Activated CD8-positive, alpha-beta T cell treated with anti-CD3 and anti-CD28 coated beads, Interleukin-2, amount 10 ng/mL, durations not matched to agents 7 days and 5 days (primary cell): ENCODE measurements at regions not wholly inside any gene's neighbourhood (a gene's known extent, or its start where the extent isn't known, plus 50 kb on each side); places are given as distances from the start of the nearest gene placed in this dataset.

Experiments used
- ATAC-seq: fragments of 150-1000 bp; cut with Tn5 transposase; one replicate; pipeline ENCODE4 v1.10.0; 2021; ENCODE audit warnings: moderate library complexity
- CTCF ChIA-PET: fragments of 350-600 bp; sonication (Branson Sonifier 250); formaldehyde crosslinking; loops from one replicate; lab custom pipeline; 2021; ENCODE audit warnings: antibody characterized with exemption; lab: Charles Lee
- POLR2A ChIA-PET: fragments of 350-600 bp; sonication (Branson Sonifier 250); formaldehyde crosslinking; loops from one replicate; lab custom pipeline; 2021; ENCODE audit warnings: antibody characterized with exemption; lab: Charles Lee
- DNase-seq: peaks from one replicate; pipeline ENCODE4 v3.0.0-alpha.2; 2020
- H3K27ac Mint-ChIP-seq: one replicate; pipeline ENCODE4 v1.8.0; 2021; ENCODE audit warnings: mild to moderate bottlenecking, mixed read lengths
- H3K27me3 Mint-ChIP-seq: one replicate; pipeline ENCODE4 v1.8.0; 2021; ENCODE audit warnings: low read depth, mixed read lengths
- H3K36me3 Mint-ChIP-seq: one replicate; pipeline ENCODE4 v1.8.0; 2021; ENCODE audit warnings: low read depth, mixed read lengths
- H3K4me1 Mint-ChIP-seq: one replicate; pipeline ENCODE4 v1.8.0; 2021; ENCODE audit warnings: low read depth, mixed read lengths
- H3K4me3 Mint-ChIP-seq: one replicate; pipeline ENCODE4 v1.8.0; 2021; ENCODE audit warnings: mild to moderate bottlenecking, mixed read lengths
- H3K9me3 Mint-ChIP-seq: one replicate; pipeline ENCODE4 v1.8.0; 2022; ENCODE audit warnings: mixed read lengths; ENCODE audit not compliant: insufficient read depth

DNA sequence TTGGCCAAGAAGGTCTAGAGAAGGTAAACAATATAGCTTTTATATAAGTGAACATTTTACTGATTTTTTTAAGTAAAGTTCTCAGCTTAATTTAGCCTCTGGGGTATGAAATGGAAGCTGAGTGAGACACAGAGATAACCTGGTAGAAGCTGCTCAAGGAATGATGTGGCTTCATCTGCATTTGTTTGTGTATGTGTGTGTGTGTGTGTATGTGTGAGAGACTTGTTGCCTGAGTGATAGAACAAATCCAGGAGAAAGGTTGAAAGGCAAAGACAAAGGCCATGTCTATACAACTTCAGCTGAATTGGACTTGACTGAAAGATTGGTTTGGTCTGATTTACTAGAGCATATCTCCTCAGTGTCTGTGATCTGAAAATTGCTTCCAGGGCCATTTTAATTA is 63.6 kb downstream of the PCDH7 start:
- Mint-ChIP-seq H3K27ac (no peak overlapping the region), H3K4me1 (no peaks in the 10 kb centered on the region), H3K36me3 (no peaks in the 10 kb centered on the region), H3K9me3 (no peaks in the 10 kb centered on the region), H3K27me3 (no peaks in the 10 kb centered on the region), H3K4me3 (no peak overlapping the region)
- CTCF ChIA-PET, result no interaction called here
- no peak for DNase-seq
- POLR2A ChIA-PET, result no interaction called here
- ATAC-seq, result no peak

DNA sequence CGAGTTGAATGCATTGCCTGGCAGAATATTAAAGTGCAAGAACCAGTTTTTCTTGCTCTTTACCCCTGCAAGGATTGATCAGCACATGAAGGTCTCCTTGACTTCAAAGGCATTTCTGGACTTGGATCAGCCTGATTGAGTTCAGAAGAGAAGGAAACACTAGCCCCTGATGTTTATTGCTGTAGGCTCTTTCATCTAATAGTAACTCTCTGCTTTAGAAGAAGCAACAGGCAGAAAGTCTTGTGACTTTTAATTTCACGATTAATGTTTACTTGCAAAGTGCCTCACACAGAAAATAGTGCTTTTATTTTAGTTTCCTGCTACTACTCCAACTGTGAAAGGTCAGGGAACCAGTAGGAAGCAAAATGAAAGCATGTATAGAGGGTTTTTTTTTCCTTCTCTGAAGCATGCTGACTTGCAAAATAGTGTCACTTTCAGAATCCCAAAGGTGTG is 69.1 kb downstream of the PCDH7 start:
- H3K9me3 Mint-ChIP-seq, result no peaks in the 10 kb centered on the region
- no peak for DNase-seq
- ChIA-PET CTCF (no interaction called here), POLR2A (no interaction called here)
- H3K27me3 Mint-ChIP-seq, result no peaks in the 10 kb centered on the region
- no peaks in the 10 kb centered on the region for H3K36me3 Mint-ChIP-seq
- no peak overlapping the region for H3K4me3 Mint-ChIP-seq
- no peak for ATAC-seq
- no peak overlapping the region for H3K27ac Mint-ChIP-seq
- no peaks in the 10 kb centered on the region for H3K4me1 Mint-ChIP-seq

DNA sequence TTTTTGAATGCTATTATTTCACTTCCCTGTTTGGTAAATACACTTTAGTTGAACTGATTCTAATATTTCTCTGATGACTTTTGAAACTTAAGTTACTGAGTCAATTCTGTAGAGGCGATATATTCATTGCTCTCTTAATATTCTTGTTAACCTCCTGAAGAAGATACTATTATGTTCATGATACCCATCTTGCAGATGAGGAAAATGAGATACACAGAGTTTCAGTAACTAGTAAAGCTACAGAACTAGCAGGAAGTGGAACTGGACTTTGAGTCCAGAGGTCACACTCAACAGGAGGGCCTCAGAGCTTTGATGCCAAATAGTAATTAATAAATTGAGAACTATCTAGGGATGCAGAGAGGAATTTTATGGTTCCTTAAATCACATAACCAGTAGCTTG is 70.0 kb downstream of the PCDH7 start:
- Mint-ChIP-seq H3K4me1 (no peaks in the 10 kb centered on the region), H3K27ac (no peak overlapping the region), H3K36me3 (no peaks in the 10 kb centered on the region), H3K27me3 (no peaks in the 10 kb centered on the region), H3K4me3 (no peak overlapping the region), H3K9me3 (no peaks in the 10 kb centered on the region)
- DNase-seq (no peak), ATAC-seq (no peak)
- CTCF ChIA-PET, result no interaction called here
- POLR2A ChIA-PET, result no interaction called here

DNA sequence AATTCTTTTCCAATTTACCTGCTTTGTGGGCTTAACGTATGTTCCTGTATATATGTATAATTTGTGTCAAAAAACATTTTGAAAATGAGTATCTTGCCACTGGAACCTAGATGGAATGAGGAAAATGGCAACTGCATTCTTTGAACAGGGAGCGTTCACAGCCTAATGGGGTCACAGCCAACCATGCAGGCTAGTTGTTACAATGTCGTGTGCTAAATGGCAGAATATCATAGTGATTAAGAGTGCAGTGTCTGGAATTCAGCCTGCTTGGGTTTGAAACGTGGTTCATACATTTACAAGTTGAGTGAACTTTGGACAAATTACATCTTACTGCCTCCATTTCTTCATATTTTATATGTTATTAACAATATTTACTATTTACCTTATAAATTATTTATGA is 70.8 kb downstream of the PCDH7 start:
- Mint-ChIP-seq H3K27ac (no peak overlapping the region), H3K4me1 (no peaks in the 10 kb centered on the region), H3K27me3 (no peaks in the 10 kb centered on the region), H3K4me3 (no peak overlapping the region), H3K9me3 (no peaks in the 10 kb centered on the region), H3K36me3 (no peaks in the 10 kb centered on the region)
- DNase-seq (no peak), ATAC-seq (no peak)
- ChIA-PET CTCF (no interaction called here), POLR2A (no interaction called here)

DNA sequence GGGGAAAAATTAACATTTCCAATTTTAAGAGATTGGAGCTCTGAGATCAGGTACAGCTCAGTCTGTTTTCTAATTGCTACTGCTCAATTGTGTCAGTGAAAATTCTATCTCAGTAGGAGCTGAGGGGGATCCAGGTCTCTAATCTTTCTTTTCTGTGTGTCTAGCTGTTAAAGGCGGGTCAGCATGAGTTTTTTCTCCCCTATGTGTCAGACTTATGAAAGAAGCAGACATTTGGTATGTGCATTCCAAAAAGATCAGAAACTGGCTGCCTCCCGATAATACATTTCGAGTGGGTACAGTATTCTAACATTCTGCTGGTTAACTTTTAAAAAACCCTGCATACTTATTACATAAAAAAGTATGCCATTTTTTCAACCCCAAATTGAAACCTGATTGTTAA is 72.4 kb downstream of the PCDH7 start:
- H3K36me3 Mint-ChIP-seq, result no peaks in the 10 kb centered on the region
- H3K27ac Mint-ChIP-seq, result no peak overlapping the region
- H3K9me3 Mint-ChIP-seq, result no peaks in the 10 kb centered on the region
- no peak overlapping the region for H3K4me3 Mint-ChIP-seq
- CTCF ChIA-PET, result no interaction called here
- no peaks in the 10 kb centered on the region for H3K4me1 Mint-ChIP-seq
- H3K27me3 Mint-ChIP-seq, result no peaks in the 10 kb centered on the region
- POLR2A ChIA-PET, result no interaction called here
- ATAC-seq (no peak), DNase-seq (no peak)

DNA sequence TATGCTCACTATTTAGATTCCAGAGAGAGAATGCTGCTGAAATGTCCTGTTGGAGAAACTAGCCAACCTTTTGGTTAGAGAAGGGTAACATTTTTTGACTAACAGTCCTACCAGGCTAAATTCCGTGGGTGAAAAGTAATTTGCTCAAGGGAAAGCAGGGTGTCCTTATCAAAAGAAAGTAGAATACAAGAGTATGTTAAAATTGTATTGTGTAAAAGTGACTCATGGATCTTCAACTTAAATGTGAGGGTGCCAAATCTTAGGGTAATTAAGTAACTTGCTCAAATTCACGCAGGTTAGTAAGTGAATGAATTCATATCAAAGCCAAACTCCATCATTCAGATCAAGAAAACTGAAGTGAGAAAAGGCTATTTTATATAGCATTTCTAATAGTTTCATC is 81.7 kb downstream of the PCDH7 start:
- ATAC-seq (no peak), DNase-seq (no peak)
- CTCF ChIA-PET, result no interaction called here
- Mint-ChIP-seq H3K9me3 (peaks cover 11% of the 10 kb centered on the region), H3K4me3 (no peak overlapping the region), H3K27me3 (no peaks in the 10 kb centered on the region), H3K27ac (no peak overlapping the region), H3K4me1 (no peaks in the 10 kb centered on the region), H3K36me3 (no peaks in the 10 kb centered on the region)
- POLR2A ChIA-PET, result no interaction called here

DNA sequence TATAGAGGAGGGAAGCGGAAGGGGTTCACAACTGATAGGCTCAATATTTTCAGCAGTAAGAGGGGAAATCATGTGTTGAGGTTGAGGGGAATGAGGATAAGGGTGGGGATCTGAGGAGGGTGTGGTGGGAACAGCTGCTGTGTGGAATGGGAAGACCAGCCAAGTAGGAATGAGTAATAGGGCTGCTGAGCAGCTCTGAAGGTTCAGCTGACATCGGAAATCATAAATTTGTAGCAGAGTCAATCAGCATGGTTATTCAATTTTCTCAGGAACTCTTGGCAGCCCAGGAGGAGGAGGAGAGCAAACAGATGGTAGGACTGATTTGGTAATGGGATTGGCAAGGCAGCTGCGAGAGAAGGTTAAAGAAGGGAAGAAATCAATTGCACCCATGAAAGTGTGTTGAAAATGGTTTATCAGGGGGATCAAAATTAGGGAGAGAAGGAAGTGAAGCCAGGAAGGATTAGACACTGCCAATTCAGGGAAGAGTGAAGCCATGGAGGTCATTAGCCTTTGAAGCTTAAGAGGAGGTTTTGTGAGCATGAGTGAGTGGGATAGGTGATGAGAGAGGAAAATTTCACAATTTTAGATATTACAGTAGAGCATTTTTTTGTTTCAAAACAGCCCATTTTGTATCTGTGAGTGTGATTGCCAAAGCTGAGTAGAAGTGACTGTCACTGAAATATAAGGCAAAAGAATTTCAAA is 82.6 kb downstream of the PCDH7 start:
- Mint-ChIP-seq H3K36me3 (no peaks in the 10 kb centered on the region), H3K4me3 (no peak overlapping the region), H3K9me3 (peaks cover 11% of the 10 kb centered on the region), H3K27me3 (no peaks in the 10 kb centered on the region), H3K4me1 (no peaks in the 10 kb centered on the region), H3K27ac (no peak overlapping the region)
- ChIA-PET POLR2A (no interaction called here), CTCF (no interaction called here)
- DNase-seq, result no peak
- ATAC-seq, result no peak

DNA sequence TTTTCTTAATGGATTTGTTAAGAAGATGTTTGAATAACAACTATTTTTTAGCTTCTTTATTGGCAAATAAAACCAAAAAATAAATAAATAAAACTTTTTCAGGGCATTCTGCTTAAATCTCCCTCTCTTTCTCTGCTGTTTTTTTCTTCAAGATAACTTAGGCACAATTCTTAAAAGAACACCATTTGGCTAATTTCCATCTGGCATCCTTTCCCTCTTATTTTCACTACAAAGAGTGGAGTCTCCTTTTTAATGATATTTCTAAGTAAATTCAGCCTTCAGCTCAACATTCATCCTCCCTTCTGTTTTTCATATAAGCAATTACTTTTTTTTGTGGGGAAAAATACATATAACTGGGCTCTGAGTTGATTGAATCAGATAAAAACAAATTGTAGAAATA is 88.1 kb downstream of the PCDH7 start:
- POLR2A ChIA-PET, result no interaction called here
- Mint-ChIP-seq H3K27me3 (no peaks in the 10 kb centered on the region), H3K4me3 (no peak overlapping the region), H3K9me3 (peaks cover 7% of the 10 kb centered on the region), H3K36me3 (no peaks in the 10 kb centered on the region), H3K27ac (no peak overlapping the region), H3K4me1 (no peaks in the 10 kb centered on the region)
- ATAC-seq, result no peak
- CTCF ChIA-PET, result no interaction called here
- no peak for DNase-seq

DNA sequence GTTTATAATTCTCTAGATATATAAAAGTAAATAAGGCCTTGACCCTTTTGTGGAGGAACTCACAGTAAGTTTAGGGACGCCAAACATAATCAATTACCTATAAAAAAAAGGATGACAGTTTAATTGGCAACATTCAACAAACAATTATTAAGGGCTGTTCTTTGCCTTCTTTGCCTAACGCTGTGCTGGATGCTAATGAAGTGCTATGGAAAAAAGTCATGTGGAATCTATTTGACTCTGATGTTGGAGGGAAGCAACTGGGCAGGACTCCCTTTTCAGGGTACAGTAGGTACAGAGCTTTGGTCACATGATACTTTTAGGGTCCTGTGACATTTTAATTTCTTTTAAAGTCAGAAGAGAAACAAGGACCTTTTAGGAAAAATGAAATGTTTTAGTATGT is 91.1 kb downstream of the PCDH7 start:
- ChIA-PET CTCF (no interaction called here), POLR2A (no interaction called here)
- DNase-seq (no peak), ATAC-seq (no peak)
- Mint-ChIP-seq H3K36me3 (no peaks in the 10 kb centered on the region), H3K9me3 (peaks cover 4% of the 10 kb centered on the region), H3K27me3 (no peaks in the 10 kb centered on the region), H3K4me1 (no peaks in the 10 kb centered on the region), H3K27ac (no peak overlapping the region), H3K4me3 (no peak overlapping the region)

DNA sequence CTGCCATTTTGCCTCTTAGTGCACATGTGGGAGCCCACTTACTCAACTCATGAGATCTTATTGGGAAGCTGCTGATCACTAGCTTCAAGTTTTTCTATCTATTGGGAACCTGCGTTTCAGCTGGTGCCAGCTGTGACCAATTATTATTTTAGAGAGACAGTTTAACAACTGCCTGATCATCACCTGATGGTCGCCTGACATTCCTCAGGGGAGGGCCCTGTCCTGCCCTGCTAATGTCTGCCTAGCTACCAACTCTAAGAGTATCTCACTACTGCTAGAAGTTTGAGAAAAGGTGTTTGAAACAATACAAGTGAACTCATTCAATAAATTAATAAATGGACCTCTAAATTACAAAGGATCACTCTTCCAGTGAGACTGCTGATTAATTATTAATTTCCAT is 95.5 kb downstream of the PCDH7 start:
- DNase-seq, result no peak
- ATAC-seq, result no peak
- H3K4me1 Mint-ChIP-seq, result no peaks in the 10 kb centered on the region
- POLR2A ChIA-PET, result no interaction called here
- H3K27ac Mint-ChIP-seq, result no peak overlapping the region
- no peak overlapping the region for H3K4me3 Mint-ChIP-seq
- CTCF ChIA-PET, result no interaction called here
- no peaks in the 10 kb centered on the region for H3K9me3 Mint-ChIP-seq
- no peaks in the 10 kb centered on the region for H3K36me3 Mint-ChIP-seq
- no peaks in the 10 kb centered on the region for H3K27me3 Mint-ChIP-seq

DNA sequence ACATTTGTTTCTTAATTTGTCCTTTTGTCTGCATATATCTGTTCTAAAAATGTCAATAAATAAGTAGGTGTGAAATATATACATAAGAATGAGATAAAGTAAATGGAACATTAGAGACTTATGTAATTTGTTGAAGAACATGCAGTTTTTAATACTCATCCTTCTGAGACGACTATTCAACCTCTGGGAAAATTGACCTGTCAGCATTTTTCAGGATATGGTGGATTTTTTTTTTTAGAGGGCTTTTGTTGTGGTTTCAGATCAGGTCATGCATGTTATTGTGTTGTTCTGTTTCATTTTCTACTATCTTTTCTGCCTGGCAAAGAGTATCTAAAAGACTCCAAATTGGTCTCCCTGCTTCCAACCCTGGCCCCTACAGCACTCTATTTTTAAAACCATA is 97.3 kb downstream of the PCDH7 start:
- CTCF ChIA-PET, result no interaction called here
- Mint-ChIP-seq H3K4me3 (no peak overlapping the region), H3K9me3 (no peaks in the 10 kb centered on the region), H3K27me3 (no peaks in the 10 kb centered on the region), H3K4me1 (no peaks in the 10 kb centered on the region), H3K36me3 (no peaks in the 10 kb centered on the region), H3K27ac (no peak overlapping the region)
- POLR2A ChIA-PET, result no interaction called here
- DNase-seq (no peak), ATAC-seq (no peak)

DNA sequence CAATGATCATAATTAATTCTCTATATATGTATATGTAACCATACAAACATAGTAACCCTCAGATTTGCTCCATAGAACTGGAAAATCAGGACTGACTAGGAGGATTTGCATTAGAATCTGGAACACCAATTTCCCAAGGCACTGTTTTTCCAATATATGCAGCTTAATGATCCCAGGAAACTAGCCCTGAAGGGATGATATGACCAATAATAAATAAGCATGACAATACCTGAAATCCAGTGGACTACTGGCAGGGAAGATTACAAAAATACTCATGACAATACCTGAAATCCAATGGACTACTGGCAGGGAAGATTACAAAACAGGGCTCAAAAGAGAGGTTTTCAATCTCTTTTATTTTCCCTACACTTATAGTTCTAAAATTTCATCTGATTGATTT is 98.4 kb downstream of the PCDH7 start:
- CTCF ChIA-PET, result no interaction called here
- ATAC-seq (no peak), DNase-seq (no peak)
- H3K27me3 Mint-ChIP-seq, result no peaks in the 10 kb centered on the region
- no peaks in the 10 kb centered on the region for H3K4me1 Mint-ChIP-seq
- POLR2A ChIA-PET, result no interaction called here
- no peak overlapping the region for H3K27ac Mint-ChIP-seq
- no peak overlapping the region for H3K4me3 Mint-ChIP-seq
- no peaks in the 10 kb centered on the region for H3K9me3 Mint-ChIP-seq
- H3K36me3 Mint-ChIP-seq, result no peaks in the 10 kb centered on the region

DNA sequence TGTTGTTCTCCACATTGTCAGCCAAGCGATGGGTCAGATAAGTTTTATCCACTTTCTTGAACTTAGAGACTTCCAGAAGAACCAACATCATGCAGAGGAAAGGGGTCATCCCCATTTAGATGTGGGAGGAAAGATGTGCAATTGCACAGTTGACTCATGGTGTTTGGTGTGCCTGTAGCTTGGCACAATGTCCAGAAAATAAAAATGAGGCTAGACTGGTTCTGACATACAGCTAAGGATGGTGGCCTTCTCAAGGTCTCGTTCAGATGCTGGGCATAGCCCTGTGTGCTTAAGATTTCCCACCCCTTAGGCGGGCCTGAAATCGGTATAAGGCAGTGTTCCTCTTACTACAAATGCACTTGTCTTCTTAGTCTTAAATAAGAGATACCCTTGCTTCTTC is 101.1 kb downstream of the PCDH7 start:
- Mint-ChIP-seq H3K4me3 (no peak overlapping the region), H3K27ac (no peak overlapping the region), H3K9me3 (no peaks in the 10 kb centered on the region), H3K4me1 (no peaks in the 10 kb centered on the region), H3K27me3 (no peaks in the 10 kb centered on the region), H3K36me3 (no peaks in the 10 kb centered on the region)
- ATAC-seq (no peak), DNase-seq (no peak)
- ChIA-PET POLR2A (no interaction called here), CTCF (no interaction called here)
